AG10803 (cell line): ENCODE measurements at regions not wholly inside any gene's neighbourhood (a gene's known extent, or its start where the extent isn't known, plus 50 kb on each side); places are given as distances from the start of the nearest gene placed in this dataset.

Experiments
- DNase-seq: peaks from one replicate; pipeline ENCODE4 v3.0.0; 2010; ENCODE audit warnings: low read depth
- H3K4me3 ChIP-seq: 2 replicates; pipeline ENCODE4 v1.5.1; 2011; ENCODE audit warnings: mild to moderate bottlenecking, low read length, control low read depth
- CTCF ChIP-seq: conservative IDR thresholded peaks from 2 replicates; pipeline ENCODE4 v1.5.1; 2011; ENCODE audit warnings: mild to moderate bottlenecking, low read length, control low read depth, inconsistent platforms

GRCh38 chr17:68657166-68657565 lies 56.0 kb upstream of the FAM20A start:
- DNase-seq, result peak; percentile 54
- no peak for TF ChIP-seq CTCF
- no peak overlapping the region for H3K4me3 ChIP-seq

- DNase-seq, result no peak
- no peak for TF ChIP-seq CTCF
- no peak overlapping the region for H3K4me3 ChIP-seq
These were observed 55.5 kb upstream of the FAM20A start for GRCh38 chr17:68656666-68657065.
